K562 (cell line): ENCODE measurements at regions not wholly inside any gene's neighbourhood (a gene's known extent, or its start where the extent isn't known, plus 50 kb on each side); places are given as distances from the start of the nearest gene placed in this dataset.

Experiments used
- ATAC-seq: fragments of 200-7000 bp; cut with Tn5 transposase; 3 replicates; pipeline ENCODE4 v1.9.1; 2020; ENCODE audit warnings: moderate library complexity
- BruUV-seq: library from RNA; stranded (reverse); fragments of 400-500 nt; replicated peaks from 2 replicates; lab custom pipeline; 2021; lab: Mats Ljungman, UMichigan
- CTCF ChIA-PET: fragments of 300-600 bp; formaldehyde crosslinking; extraction: SDS; loops from one replicate; lab custom pipeline; 2021; ENCODE audit warnings: low intra/inter-chr PET ratio; lab: Yijun Ruan, JAX
- POLR2A ChIA-PET: fragments of 300-600, 350-650 bp; sonication (Branson Sonifier 250); formaldehyde crosslinking; extraction: SDS; loops from one replicate; lab custom pipeline; 2021; ENCODE audit warnings: antibody characterized with exemption, inconsistent platforms; lab: Yijun Ruan, JAX
- DNase-seq, 4 experiments: peaks; one replicate each; pipeline versions ENCODE4 v3.0.0 to v3.0.0-alpha.2; 2011 to 2018; ENCODE audit warnings: low spot score in 3 of 4, mixed read lengths in 3 of 4; ENCODE audit errors: extremely low read depth in 1 of 4
- FAIRE-seq: peaks from 2 replicates; lab custom pipeline; 2011; peaks lifted over from hg19 to GRCh38; lab: Jason Lieb, UNC
- H2AFZ ChIP-seq: 2 replicates; pipeline ENCODE4 v1.6.0; 2011; ENCODE audit warnings: low read depth, low read length, control low read depth, inconsistent platforms
- H3K27ac ChIP-seq: fragments of 200-600 bp; 3 replicates; pipeline ENCODE4 v1.8.0; 2011; ENCODE audit warnings: low read depth, mild to moderate bottlenecking, control low read depth, inconsistent platforms, low read length, moderate library complexity, mixed read lengths; ENCODE audit errors: extremely low read depth
- H3K27me3 ChIP-seq, 2 experiments: fragments of 300-600 bp in 1 of 2; 2 replicates in 1 of 2; 3 replicates in 1 of 2; pipeline versions ENCODE4 v1.6.0 to v1.8.0; 2011; ENCODE audit warnings: inconsistent platforms in 2 of 2, low read length in 2 of 2, mild to moderate bottlenecking in 1 of 2, mixed read lengths in 1 of 2, moderate library complexity in 1 of 2; ENCODE audit not compliant: control insufficient read depth in 2 of 2, insufficient read depth in 2 of 2
- H3K36me3 ChIP-seq: fragments of 300-600 bp; 3 replicates; pipeline ENCODE4 v1.8.0; 2011; ENCODE audit warnings: mild to moderate bottlenecking, low read length, inconsistent platforms; ENCODE audit not compliant: control insufficient read depth, insufficient read depth
- H3K4me1 ChIP-seq, 2 experiments: fragments of 200-600 bp in 1 of 2; replicated peaks in 1 of 2; 2 replicates in 1 of 2; 3 replicates in 1 of 2; pipeline versions ENCODE4 v1.5.1 to v1.8.0; 2011; ENCODE audit warnings: inconsistent platforms in 2 of 2, low read length in 2 of 2, mild to moderate bottlenecking in 1 of 2, mixed read lengths in 1 of 2, moderate library complexity in 1 of 2; ENCODE audit not compliant: control insufficient read depth in 2 of 2, insufficient read depth in 2 of 2
- H3K4me2 ChIP-seq: 2 replicates; pipeline ENCODE4 v1.6.1; 2011; ENCODE audit warnings: low read length, control low read depth, inconsistent platforms, mixed read lengths; ENCODE audit not compliant: insufficient read depth
- H3K4me3 ChIP-seq: fragments of 200-600 bp; sonication (generic), shearing (Covaris generic); 2 replicates; pipeline ENCODE4 v1.5.1; 2016; ENCODE audit warnings: control low read depth, inconsistent platforms
- H3K79me2 ChIP-seq: fragments of 200-600 bp; 3 replicates; pipeline ENCODE4 v1.8.0; 2011; ENCODE audit warnings: low read length, inconsistent platforms; ENCODE audit not compliant: control insufficient read depth, insufficient read depth
- H3K9ac ChIP-seq, 2 experiments: 2 replicates each; pipeline versions ENCODE4 v1.6.0 to v1.6.1; 2011; ENCODE audit warnings: low read depth in 2 of 2, low read length in 2 of 2, control low read depth in 1 of 2, inconsistent platforms in 1 of 2, mild to moderate bottlenecking in 1 of 2, mixed read lengths in 1 of 2; ENCODE audit not compliant: insufficient read depth in 1 of 2
- H3K9me1 ChIP-seq: one replicate; pipeline ENCODE4 v1.6.0; 2011; ENCODE audit warnings: inconsistent platforms, mild to moderate bottlenecking, low read length, moderate library complexity; ENCODE audit not compliant: control insufficient read depth, insufficient read depth
- H3K9me3 ChIP-seq: replicated peaks from 2 replicates; pipeline ENCODE4 v1.5.1; 2011; ENCODE audit warnings: low read depth, low read length, inconsistent platforms; ENCODE audit not compliant: control insufficient read depth, insufficient read depth
- H4K20me1 ChIP-seq: replicated peaks from 2 replicates; pipeline ENCODE4 v1.6.1; 2011; ENCODE audit warnings: low read length, inconsistent platforms, mixed read lengths; ENCODE audit not compliant: control insufficient read depth, insufficient read depth
- CGGBP1 ChIP-seq: fragments of 250-450 bp; sonication (Bioruptor Pico); IDR thresholded peaks from 2 replicates; pipeline ENCODE4 v1.9.0; 2021; ENCODE audit warnings: mild to moderate bottlenecking
- ETV1 ChIP-seq: fragments of 450-650 bp; conservative IDR thresholded peaks from 2 replicates; pipeline ENCODE4 v1.6.1; 2016; ENCODE audit warnings: missing genetic modification characterization, control low read depth, low read depth, missing compliant biosample characterization
- FOXM1 ChIP-seq, 2 experiments: fragments of 450-650 bp in 1 of 2; sonication (generic) in 1 of 2; formaldehyde crosslinking in 1 of 2; IDR thresholded peaks; 2 replicates each; pipeline versions ENCODE4 v1.6.1 to v1.9.0; 2017 to 2022; ENCODE audit warnings: low read depth in 2 of 2, mild to moderate bottlenecking in 2 of 2, missing genetic modification reagents in 1 of 2, moderate library complexity in 1 of 2
- KAT7 ChIP-seq: sonication (generic); formaldehyde crosslinking; IDR thresholded peaks from 2 replicates; pipeline ENCODE4 v1.8.0; 2022; ENCODE audit warnings: missing genetic modification reagents, mild to moderate bottlenecking, borderline replicate concordance
- PRPF4 ChIP-seq: fragments of 200-400 bp; formaldehyde crosslinking; IDR thresholded peaks from one replicate; pipeline ENCODE4 v1.6.1; 2017; ENCODE audit warnings: low read length, low read depth, mild to moderate bottlenecking; ENCODE audit not compliant: insufficient read depth, poor library complexity, severe bottlenecking
- XRCC4 ChIP-seq: IDR thresholded peaks from one replicate; pipeline ENCODE4 v1.6.1; 2011; ENCODE audit not compliant: insufficient read depth, insufficient read length; ENCODE audit errors: extremely low read depth
- YBX1 ChIP-seq: fragments of 450-650 bp; IDR thresholded peaks from 2 replicates; pipeline ENCODE4 v1.7.1; 2016; ENCODE audit warnings: mild to moderate bottlenecking
- ZBED1 ChIP-seq: IDR thresholded peaks from 2 replicates; pipeline ENCODE4 v1.6.1; 2014
- WGBS: fragments of 100-300 bp; shearing (Covaris generic); methylation state at CpG from one replicate; pipeline ENCODE4 v1.1.6; 2016; ENCODE audit warnings: low coverage, mixed read lengths; ENCODE audit not compliant: insufficient coverage; ENCODE audit errors: missing lambda C conversion rate; 5-methylcytosine and 5-hydroxymethylcytosine counted together
- in situ Hi-C: fragments of 300-500 bp; cut with MboI; formaldehyde crosslinking; loops from 4 replicates; pipeline ENCODE4 v1.15.0; 2018; ENCODE audit warnings: inconsistent platforms, mixed read lengths
- intact Hi-C: fragments of 100-400 bp; cut with micrococcal nuclease; formaldehyde crosslinking; loops from 2 replicates; pipeline ENCODE4 v1.14.2; 2022

- Histone ChIP-seq H3K27ac (no peak overlapping the region), H3K9me1 (no peaks in the 10 kb centered on the region), H3K4me1 (no peaks in the 10 kb centered on the region), H4K20me1 (no peaks in the 10 kb centered on the region), H2AFZ (no peak overlapping the region), H3K27me3 (no peaks in the 10 kb centered on the region), H3K9me3 (no peaks in the 10 kb centered on the region), H3K9ac (no peak overlapping the region), H3K4me3 (no peak overlapping the region), H3K4me2 (no peak overlapping the region), H3K79me2 (no peaks in the 10 kb centered on the region), H3K36me3 (no peaks in the 10 kb centered on the region)
- in situ Hi-C loops (no loop called here), intact Hi-C loops (no loop called here)
- BruUV-seq = no TSS peak
- ChIA-PET CTCF (no interaction called here), POLR2A (no interaction called here)
- no peak for ATAC-seq
- no peak for DNase-seq
- FAIRE-seq = no peak
- no peak for TF ChIP-seq KAT7 (CRISPR knock-in tag)
- no peak for TF ChIP-seq ETV1 (tag)
Observed at GRCh38 chr12:87385322-87385721, 643.9 kb downstream of the C12orf50 start.

- H3K27ac ChIP-seq = no peak overlapping the region
- TF ChIP-seq CGGBP1 (CRISPR knock-in tag) (no peak), YBX1 (no peak), PRPF4 (no peak), XRCC4 (no peak), FOXM1 (IDR thresholded peaks at IDR 0.05; ENCODE audit: low read depth) (no peak), FOXM1 (CRISPR knock-in tag; IDR thresholded peaks at IDR 0.05; ENCODE audit: low read depth) (no peak), ZBED1 (no peak)
- WGBS = 0% methylated on average over 3 of the region's 3 CpGs
- no peak for FAIRE-seq
- no TSS peak for BruUV-seq
- ChIA-PET CTCF (interaction anchor here (0.7 kb wide), 1 partner anchor 731 kb away, joined by 4 read pairs; no protein-coding TSS in a partner anchor), POLR2A (no interaction called here)
- no peak overlapping the region for H3K9ac ChIP-seq
- H2AFZ ChIP-seq = no peak overlapping the region
- no peak overlapping the region for H3K4me2 ChIP-seq
- H3K4me1 ChIP-seq = no peaks in the 10 kb centered on the region
- DNase-seq = no peak
- no peak for ATAC-seq
- intact Hi-C loops (no loop called here), in situ Hi-C loops (no loop called here)
- H3K9me1 ChIP-seq = no peaks in the 10 kb centered on the region
- no peaks in the 10 kb centered on the region for H3K36me3 ChIP-seq
- H3K79me2 ChIP-seq = no peaks in the 10 kb centered on the region
- no peak overlapping the region for H3K4me3 ChIP-seq
- no peaks in the 10 kb centered on the region for H4K20me1 ChIP-seq
- H3K9me3 ChIP-seq = no peaks in the 10 kb centered on the region
- no peaks in the 10 kb centered on the region for H3K27me3 ChIP-seq
Observed at GRCh38 chr12:87384226-87384625, 645.0 kb downstream of the C12orf50 start.
